Loucy (cell line): ENCODE measurements at regions not wholly inside any gene's neighbourhood (a gene's known extent, or its start where the extent isn't known, plus 50 kb on each side); places are given as distances from the start of the nearest gene placed in this dataset.

ENCODE experiments used
- H2AFZ ChIP-seq: fragments of 200-600 bp; sonication (generic); 2 replicates; pipeline ENCODE4 v1.6.0; 2016; ENCODE audit warnings: antibody characterized with exemption, mild to moderate bottlenecking, low read length, moderate library complexity
- H3F3A ChIP-seq: fragments of 200-600 bp; 2 replicates; pipeline ENCODE4 v1.6.0; 2016; ENCODE audit warnings: antibody characterized with exemption, low read depth, mild to moderate bottlenecking
- H3K27me3 ChIP-seq: fragments of 200-600 bp; sonication (generic); 2 replicates; pipeline ENCODE4 v1.6.1; 2014; ENCODE audit warnings: low read length, mild to moderate bottlenecking; ENCODE audit not compliant: insufficient read depth, poor library complexity, severe bottlenecking
- H3K36me3 ChIP-seq: fragments of 200-600 bp; sonication (generic); 2 replicates; pipeline ENCODE4 v1.6.1; 2016; ENCODE audit warnings: low read length; ENCODE audit not compliant: insufficient read depth
- H3K4me1 ChIP-seq: fragments of 200-600 bp; sonication (generic); 2 replicates; pipeline ENCODE4 v1.5.1; 2014; ENCODE audit warnings: low read length, mild to moderate bottlenecking; ENCODE audit not compliant: insufficient read depth, poor library complexity, severe bottlenecking
- H3K4me2 ChIP-seq: fragments of 200-600 bp; sonication (generic); 2 replicates; pipeline ENCODE4 v1.6.0; 2014; ENCODE audit warnings: antibody characterized with exemption, low read length, low read depth, mild to moderate bottlenecking; ENCODE audit not compliant: poor library complexity, severe bottlenecking
- H3K4me3 ChIP-seq: fragments of 200-600 bp; sonication (generic); 2 replicates; pipeline ENCODE4 v1.5.1; 2014; ENCODE audit warnings: low read length, mild to moderate bottlenecking, mixed read lengths; ENCODE audit not compliant: poor library complexity, severe bottlenecking
- H3K79me2 ChIP-seq: fragments of 200-600 bp; sonication (generic); 2 replicates; pipeline ENCODE4 v1.6.1; 2014; ENCODE audit warnings: low read length; ENCODE audit not compliant: insufficient read depth
- H3K9ac ChIP-seq: fragments of 200-600 bp; sonication (generic); 2 replicates; pipeline ENCODE4 v1.6.0; 2014; ENCODE audit warnings: mild to moderate bottlenecking, low read depth, low read length, moderate library complexity; ENCODE audit not compliant: poor library complexity, severe bottlenecking
- H3K9me2 ChIP-seq: fragments of 200-600 bp; sonication (generic); replicated peaks from 2 replicates; pipeline ENCODE4 v1.6.1; 2016; ENCODE audit warnings: low read depth, low read length, mixed read lengths
- H3K9me3 ChIP-seq: fragments of 200-600 bp; sonication (generic); 2 replicates; pipeline ENCODE4 v1.6.1; 2014; ENCODE audit warnings: mild to moderate bottlenecking, antibody characterized with exemption, low read length, low read depth; ENCODE audit not compliant: insufficient read depth
- H4K20me1 ChIP-seq: fragments of 200-600 bp; sonication (generic); 2 replicates; pipeline ENCODE4 v1.6.0; 2014; ENCODE audit warnings: antibody characterized with exemption, low read length, mild to moderate bottlenecking; ENCODE audit not compliant: insufficient read depth, poor library complexity, severe bottlenecking
- CTCF ChIP-seq: fragments of 200-600 bp; sonication (generic); conservative IDR thresholded peaks from 2 replicates; pipeline ENCODE4 v1.5.1; 2014; ENCODE audit warnings: mild to moderate bottlenecking, antibody characterized with exemption, low read length
- EZH2phosphoT487 ChIP-seq: fragments of 200-600 bp; IDR thresholded peaks from 2 replicates; pipeline ENCODE4 v1.6.1; 2018; ENCODE audit warnings: antibody characterized with exemption, mild to moderate bottlenecking, moderate library complexity, borderline replicate concordance

DNA sequence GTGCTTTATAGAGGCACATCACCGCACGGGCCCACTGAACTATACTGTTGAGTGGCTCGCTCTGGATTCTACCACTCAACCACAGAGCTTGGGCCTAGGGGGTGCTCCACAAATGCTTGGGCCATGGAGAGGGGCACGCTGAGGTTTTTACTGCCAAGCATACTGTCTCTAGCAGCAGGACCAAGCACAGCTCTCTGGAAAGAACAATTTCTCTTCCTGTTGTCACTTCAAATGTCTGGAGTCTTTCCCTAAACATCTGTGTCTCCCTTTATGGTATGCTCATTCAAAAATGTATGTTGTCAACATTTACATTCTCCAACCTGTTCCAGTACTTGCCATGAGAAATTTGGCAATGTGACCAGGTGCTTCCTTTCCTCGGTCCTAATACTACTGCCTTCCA, 114.7 kb upstream of the TPM1 start:
- Histone ChIP-seq H3K9me3 (no peaks in the 10 kb centered on the region), H3F3A (no peaks in the 10 kb centered on the region), H3K9ac (no peak overlapping the region), H4K20me1 (no peaks in the 10 kb centered on the region), H3K4me3 (no peak overlapping the region), H3K9me2 (no peaks in the 10 kb centered on the region), H3K36me3 (no peaks in the 10 kb centered on the region), H2AFZ (no peak overlapping the region), H3K4me2 (no peak overlapping the region), H3K79me2 (no peaks in the 10 kb centered on the region), H3K27me3 (no peaks in the 10 kb centered on the region), H3K4me1 (peaks cover 15% of the 10 kb centered on the region)
- TF ChIP-seq CTCF (no peak), EZH2phosphoT487 (no peak)

DNA sequence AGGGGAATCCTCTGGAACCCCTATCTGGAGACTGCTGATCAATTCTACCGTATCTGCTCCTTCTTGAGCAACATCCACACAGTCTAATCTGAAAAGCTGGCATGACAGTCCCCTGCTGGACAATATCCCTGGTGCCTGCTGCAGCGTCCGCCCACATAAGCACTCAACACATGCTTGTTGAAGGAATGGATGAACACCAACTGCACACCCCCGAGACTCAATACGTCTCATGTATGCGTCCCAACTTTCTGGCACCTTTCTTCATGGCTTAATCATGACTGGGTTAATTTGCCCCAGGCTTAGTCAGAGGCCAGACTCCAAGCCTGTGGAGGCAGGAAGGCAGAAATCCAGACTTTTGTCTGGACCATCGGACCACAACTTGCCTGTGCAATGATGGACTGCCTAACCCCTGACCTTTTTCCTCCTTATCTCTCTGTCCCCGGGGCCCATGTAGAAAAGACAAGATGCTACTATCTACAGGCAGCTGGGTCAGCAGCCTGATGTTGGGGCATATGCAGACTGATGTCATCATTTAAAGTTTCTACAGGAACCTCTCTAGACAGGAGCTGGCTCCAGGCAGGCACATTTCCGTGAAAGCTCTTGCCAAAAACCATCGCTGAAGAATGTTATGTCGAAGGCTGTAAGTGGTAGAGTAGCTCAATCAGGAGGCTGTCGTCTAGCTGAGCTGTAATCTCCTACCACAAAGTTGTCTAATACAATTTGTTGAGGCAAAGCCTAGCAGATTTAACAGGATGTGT, 114.1 kb upstream of the TPM1 start:
- Histone ChIP-seq H3K79me2 (no peaks in the 10 kb centered on the region), H3K36me3 (no peaks in the 10 kb centered on the region), H3K27me3 (no peaks in the 10 kb centered on the region), H3K4me3 (no peak overlapping the region), H4K20me1 (no peaks in the 10 kb centered on the region), H3K4me2 (no peak overlapping the region), H3K9ac (no peak overlapping the region), H3F3A (no peaks in the 10 kb centered on the region), H2AFZ (no peak overlapping the region), H3K4me1 (peaks cover 21% of the 10 kb centered on the region), H3K9me2 (no peaks in the 10 kb centered on the region), H3K9me3 (no peaks in the 10 kb centered on the region)
- 0 out of 2 replicates have a peak, but pooled peaks have one; percentile 21 for TF ChIP-seq CTCF
- no peak for TF ChIP-seq EZH2phosphoT487

DNA sequence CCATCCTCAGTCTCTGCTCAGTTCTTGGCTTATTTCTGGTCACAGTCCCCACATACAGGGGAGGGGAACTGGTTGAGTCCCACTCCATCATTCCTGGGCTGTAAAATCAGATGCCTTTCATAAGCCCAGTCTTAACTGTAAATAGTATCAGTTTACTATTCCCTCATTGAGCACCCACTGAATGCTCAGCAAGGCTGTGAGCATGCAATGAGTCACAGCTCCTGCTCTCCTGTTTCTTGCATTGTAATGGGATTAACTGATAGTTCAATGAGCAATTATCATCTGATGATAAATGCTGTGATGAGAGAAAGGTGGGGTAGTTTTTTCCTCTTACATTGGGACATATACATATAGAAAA, 113.6 kb upstream of the TPM1 start:
- Histone ChIP-seq H3K27me3 (no peaks in the 10 kb centered on the region), H3K36me3 (no peaks in the 10 kb centered on the region), H3K4me2 (no peak overlapping the region), H2AFZ (no peak overlapping the region), H3K9ac (no peak overlapping the region), H3K9me2 (no peaks in the 10 kb centered on the region), H3K4me1 (peaks cover 25% of the 10 kb centered on the region), H3F3A (no peaks in the 10 kb centered on the region), H3K79me2 (no peaks in the 10 kb centered on the region), H4K20me1 (no peaks in the 10 kb centered on the region), H3K4me3 (no peak overlapping the region), H3K9me3 (no peaks in the 10 kb centered on the region)
- no peak for TF ChIP-seq CTCF
- TF ChIP-seq EZH2phosphoT487 = no peak
